ENCODE measurements at regions not wholly inside any gene's neighbourhood (a gene's known extent, or its start where the extent isn't known, plus 50 kb on each side); places are given as distances from the start of the nearest gene placed in this dataset.

DNA sequence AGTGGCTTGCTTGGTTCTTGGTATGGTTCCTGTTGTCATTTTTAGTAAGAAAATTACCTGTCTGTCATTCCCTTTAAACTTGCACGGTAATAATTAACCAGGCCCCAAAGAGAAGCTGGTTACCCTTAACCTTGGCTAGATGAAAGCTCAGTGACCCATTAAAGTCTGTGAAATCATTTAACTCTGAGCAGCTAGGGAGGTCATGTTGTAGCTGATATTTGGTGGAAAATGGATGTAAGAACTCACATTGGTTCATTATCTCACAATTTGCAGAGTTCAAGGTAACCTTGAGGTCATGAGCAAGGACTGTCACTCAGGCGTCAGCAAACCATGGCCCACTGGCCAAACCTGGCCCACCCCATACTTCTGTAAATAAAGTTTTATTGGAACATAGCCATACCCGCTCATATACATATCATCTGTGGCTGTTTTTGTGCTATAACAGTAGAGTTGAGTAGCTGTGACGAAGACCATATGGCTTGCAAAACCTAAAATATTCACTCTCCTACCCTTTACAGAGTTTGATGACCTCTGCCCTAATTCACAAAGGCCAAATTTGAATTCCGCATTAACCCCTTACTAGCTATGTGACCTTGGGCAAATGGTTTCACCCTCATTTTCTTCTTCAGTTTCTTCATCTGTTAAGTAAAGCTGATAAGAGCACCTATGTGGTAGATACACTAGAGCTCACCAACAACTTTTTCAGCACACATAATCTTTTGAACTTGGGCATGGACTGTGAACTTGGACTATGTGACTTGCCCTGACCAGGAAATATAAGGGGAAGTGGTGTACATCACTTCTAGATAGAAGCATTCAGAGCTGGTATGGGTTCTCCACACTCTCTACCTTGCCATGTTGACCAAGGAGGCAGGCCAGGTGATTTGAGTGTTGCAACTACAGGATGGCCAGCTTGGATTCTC, 61.5 kb upstream of the CPEB4 start:
- H3K27me3 Mint-ChIP-seq, result peaks cover 0 to 4% (median 0%) of the 10 kb centered on the region in 5 donors
- CTCF ChIA-PET, result no interaction called here

GRCh38 chr5:173828952-173829351, 59.2 kb upstream of the CPEB4 start:
- peaks cover 0 to 10% (median 4%) of the 10 kb centered on the region in 11 donors for H3K9me3 Mint-ChIP-seq

More for the DNA sequence above, 61.5 kb upstream of the CPEB4 start:
- H3K36me3 Mint-ChIP-seq, result peaks cover 0 to 5% (median 0%) of the 10 kb centered on the region in 5 donors
- Histone ChIP-seq H3K4me1 (ENCODE audit: control insufficient read depth in 2 of 2, insufficient read depth in 2 of 2, low read length in 2 of 2) (no peaks in the 10 kb centered on the region), H3K27me3 (ENCODE audit: control insufficient read depth in 2 of 2, insufficient read depth in 2 of 2, low read length in 2 of 2) (no peaks in the 10 kb centered on the region), H3K9me3 (ENCODE audit: control insufficient read depth in 2 of 3, low read length in 3 of 3) (no peaks in the 10 kb centered on the region), H3K4me3 (ENCODE audit: low read length) (no peak overlapping the region), H3K27ac (ENCODE audit: low read depth, low read length) (no peak overlapping the region), H3K36me3 (ENCODE audit: control insufficient read depth in 2 of 3, insufficient read depth in 3 of 3, low read length in 3 of 3) (no peaks in the 10 kb centered on the region)
- H3K4me1 Mint-ChIP-seq, result peaks cover 0 to 7% (median 0%) of the 10 kb centered on the region in 7 donors
- POLR2A ChIA-PET, result no interaction called here
- ATAC-seq (no peak), DNase-seq (no peak)
- peaks cover 0 to 10% (median 4%) of the 10 kb centered on the region in 11 donors for H3K9me3 Mint-ChIP-seq
- intact Hi-C loops (cut with micrococcal nuclease), result no loop called here
- no peak overlapping the region for H3K4me3 Mint-ChIP-seq
- H3K27ac Mint-ChIP-seq, result no peak overlapping the region

GRCh38 chr5:173829826-173830225, 58.3 kb upstream of the CPEB4 start:
- Histone ChIP-seq H3K9me3 (ENCODE audit: control insufficient read depth in 2 of 3, low read length in 3 of 3) (no peaks in the 10 kb centered on the region), H3K27ac (ENCODE audit: low read depth, low read length) (no peak overlapping the region), H3K4me3 (ENCODE audit: low read length) (no peak overlapping the region), H3K27me3 (ENCODE audit: control insufficient read depth in 2 of 2, insufficient read depth in 2 of 2, low read length in 2 of 2) (no peaks in the 10 kb centered on the region), H3K36me3 (ENCODE audit: control insufficient read depth in 2 of 3, insufficient read depth in 3 of 3, low read length in 3 of 3) (no peaks in the 10 kb centered on the region), H3K4me1 (ENCODE audit: control insufficient read depth in 2 of 2, insufficient read depth in 2 of 2, low read length in 2 of 2) (no peaks in the 10 kb centered on the region)
- DNase-seq, result no peak
- Mint-ChIP-seq H3K36me3 (peaks cover 0 to 5% (median 0%) of the 10 kb centered on the region in 5 donors), H3K4me1 (peaks cover 0 to 2% (median 0%) of the 10 kb centered on the region in 7 donors), H3K27ac (no peak overlapping the region), H3K4me3 (no peak overlapping the region), H3K27me3 (peaks cover 0 to 4% (median 0%) of the 10 kb centered on the region in 5 donors), H3K9me3 (peaks cover 0 to 10% (median 4%) of the 10 kb centered on the region in 11 donors)
- ChIA-PET CTCF (no interaction called here), POLR2A (no interaction called here)
- ATAC-seq, result no peak
- intact Hi-C loops (cut with micrococcal nuclease), result no loop called here

More at GRCh38 chr5:173828952-173829351, 59.2 kb upstream of the CPEB4 start:
- peaks cover 0 to 2% (median 0%) of the 10 kb centered on the region in 7 donors for H3K4me1 Mint-ChIP-seq
- Histone ChIP-seq H3K36me3 (ENCODE audit: control insufficient read depth in 2 of 3, insufficient read depth in 3 of 3, low read length in 3 of 3) (no peaks in the 10 kb centered on the region), H3K9me3 (ENCODE audit: control insufficient read depth in 2 of 3, low read length in 3 of 3) (no peaks in the 10 kb centered on the region), H3K27me3 (ENCODE audit: control insufficient read depth in 2 of 2, insufficient read depth in 2 of 2, low read length in 2 of 2) (no peaks in the 10 kb centered on the region), H3K4me3 (ENCODE audit: low read length) (no peak overlapping the region), H3K4me1 (ENCODE audit: control insufficient read depth in 2 of 2, insufficient read depth in 2 of 2, low read length in 2 of 2) (no peaks in the 10 kb centered on the region), H3K27ac (ENCODE audit: low read depth, low read length) (no peak overlapping the region)
- peaks cover 0 to 4% (median 0%) of the 10 kb centered on the region in 5 donors for H3K27me3 Mint-ChIP-seq
- H3K27ac Mint-ChIP-seq, result no peak overlapping the region
- no peak overlapping the region for H3K4me3 Mint-ChIP-seq
- peaks cover 0 to 5% (median 0%) of the 10 kb centered on the region in 5 donors for H3K36me3 Mint-ChIP-seq
- intact Hi-C loops (cut with micrococcal nuclease), result no loop called here
- ChIA-PET POLR2A (no interaction called here), CTCF (interaction anchor here (0.6 kb wide), 1 partner anchor 15 kb away, joined by 3 read pairs; no protein-coding TSS in a partner anchor)
- DNase-seq, result no peak
- ATAC-seq, result no peak

DNA sequence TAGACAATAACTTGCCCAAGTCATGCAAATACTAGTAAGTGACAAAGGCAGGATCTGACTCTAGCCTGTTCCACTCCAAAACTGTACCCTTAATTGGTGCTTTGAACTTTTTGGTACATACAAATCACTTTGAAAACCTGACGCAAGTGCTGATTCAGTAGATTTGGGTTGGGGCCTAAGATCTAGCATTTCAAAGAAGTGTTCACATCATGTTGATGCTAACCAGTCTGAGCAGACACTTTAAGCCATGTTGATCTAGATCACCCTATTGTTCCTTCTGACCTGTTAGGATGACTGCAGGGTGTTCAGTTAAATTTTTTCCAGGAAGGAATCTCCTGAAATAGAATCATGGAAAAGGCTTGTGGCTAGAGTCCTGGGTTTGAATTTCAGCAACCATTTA, 57.7 kb upstream of the CPEB4 start:
- Histone ChIP-seq H3K4me1 (ENCODE audit: control insufficient read depth in 2 of 2, insufficient read depth in 2 of 2, low read length in 2 of 2) (no peaks in the 10 kb centered on the region), H3K4me3 (ENCODE audit: low read length) (no peak overlapping the region), H3K36me3 (ENCODE audit: control insufficient read depth in 2 of 3, insufficient read depth in 3 of 3, low read length in 3 of 3) (no peaks in the 10 kb centered on the region), H3K9me3 (ENCODE audit: control insufficient read depth in 2 of 3, low read length in 3 of 3) (no peaks in the 10 kb centered on the region), H3K27me3 (ENCODE audit: control insufficient read depth in 2 of 2, insufficient read depth in 2 of 2, low read length in 2 of 2) (no peaks in the 10 kb centered on the region), H3K27ac (ENCODE audit: low read depth, low read length) (no peak overlapping the region)
- POLR2A ChIA-PET, result no interaction called here
- no peak for DNase-seq
- peaks cover 0 to 10% (median 4%) of the 10 kb centered on the region in 11 donors for H3K9me3 Mint-ChIP-seq
- intact Hi-C loops (cut with micrococcal nuclease), result no loop called here
- peaks cover 0 to 5% (median 0%) of the 10 kb centered on the region in 5 donors for H3K36me3 Mint-ChIP-seq
- H3K4me1 Mint-ChIP-seq, result peaks cover 0 to 2% (median 0%) of the 10 kb centered on the region in 7 donors
- H3K27ac Mint-ChIP-seq, result no peak overlapping the region
- ATAC-seq, result no peak
- CTCF ChIA-PET, result interaction anchor here (1.2 kb wide), 1 partner anchor 29 kb away, joined by 3 read pairs; no protein-coding TSS in a partner anchor
- peaks cover 0 to 4% (median 0%) of the 10 kb centered on the region in 5 donors for H3K27me3 Mint-ChIP-seq
- no peak overlapping the region for H3K4me3 Mint-ChIP-seq

DNA sequence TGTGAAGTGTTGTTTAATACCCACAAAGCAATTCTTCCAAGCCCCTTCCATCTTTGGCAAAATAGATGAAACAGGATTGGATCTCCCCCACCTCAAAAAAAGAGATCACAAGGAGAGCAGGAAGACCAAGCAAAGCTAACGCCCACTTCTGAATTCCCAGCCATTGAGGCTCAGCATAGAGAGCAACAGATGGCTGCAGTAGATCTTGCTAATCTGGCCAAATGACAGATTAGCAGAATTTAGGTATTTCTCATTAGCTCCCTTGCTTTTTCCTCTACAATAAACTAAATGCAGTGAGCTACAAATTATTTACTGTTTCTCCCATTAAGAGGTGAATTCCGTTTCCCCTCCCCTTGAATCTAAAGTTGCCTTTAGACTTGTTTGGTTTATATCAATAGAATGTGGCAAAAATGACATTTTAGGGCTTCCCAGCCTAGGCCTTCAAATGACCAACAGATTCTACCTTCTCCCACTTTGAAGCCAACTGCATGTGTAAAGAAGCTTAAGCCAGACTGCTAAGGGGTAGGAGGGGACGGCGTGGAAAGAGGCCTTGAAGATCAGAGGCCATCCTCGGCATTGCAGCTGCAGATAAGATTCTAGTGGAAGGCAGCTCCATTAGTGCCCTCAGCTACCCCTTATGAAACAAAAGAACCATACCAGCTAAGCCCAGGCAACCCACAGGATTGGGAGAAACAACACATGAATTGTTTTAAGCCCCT, 56.8 kb upstream of the CPEB4 start:
- DNase-seq (no peak), ATAC-seq (no peak)
- POLR2A ChIA-PET, result no interaction called here
- peaks cover 0 to 5% (median 0%) of the 10 kb centered on the region in 5 donors for H3K36me3 Mint-ChIP-seq
- peaks cover 0 to 4% (median 0%) of the 10 kb centered on the region in 5 donors for H3K27me3 Mint-ChIP-seq
- CTCF ChIA-PET, result interaction anchor here (1.2 kb wide), 1 partner anchor 28 kb away, joined by 3 read pairs; no protein-coding TSS in a partner anchor
- no peaks in the 10 kb centered on the region for H3K4me1 ChIP-seq (ENCODE audit: control insufficient read depth in 2 of 2, insufficient read depth in 2 of 2, low read length in 2 of 2)
- intact Hi-C loops (cut with micrococcal nuclease), result no loop called here
- H3K4me3 ChIP-seq (ENCODE audit: low read length), result no peak overlapping the region
- peaks cover 0 to 3% (median 0%) of the 10 kb centered on the region in 7 donors for H3K4me1 Mint-ChIP-seq
- H3K9me3 Mint-ChIP-seq, result peaks cover 0 to 10% (median 4%) of the 10 kb centered on the region in 11 donors
- H3K9me3 ChIP-seq (ENCODE audit: control insufficient read depth in 2 of 3, low read length in 3 of 3), result no peaks in the 10 kb centered on the region
- no peak overlapping the region for H3K27ac Mint-ChIP-seq
- H3K27ac ChIP-seq (ENCODE audit: low read depth, low read length), result no peak overlapping the region
- H3K27me3 ChIP-seq (ENCODE audit: control insufficient read depth in 2 of 2, insufficient read depth in 2 of 2, low read length in 2 of 2), result no peaks in the 10 kb centered on the region
- no peaks in the 10 kb centered on the region for H3K36me3 ChIP-seq (ENCODE audit: control insufficient read depth in 2 of 3, insufficient read depth in 3 of 3, low read length in 3 of 3)
- H3K4me3 Mint-ChIP-seq, result no peak overlapping the region

DNA sequence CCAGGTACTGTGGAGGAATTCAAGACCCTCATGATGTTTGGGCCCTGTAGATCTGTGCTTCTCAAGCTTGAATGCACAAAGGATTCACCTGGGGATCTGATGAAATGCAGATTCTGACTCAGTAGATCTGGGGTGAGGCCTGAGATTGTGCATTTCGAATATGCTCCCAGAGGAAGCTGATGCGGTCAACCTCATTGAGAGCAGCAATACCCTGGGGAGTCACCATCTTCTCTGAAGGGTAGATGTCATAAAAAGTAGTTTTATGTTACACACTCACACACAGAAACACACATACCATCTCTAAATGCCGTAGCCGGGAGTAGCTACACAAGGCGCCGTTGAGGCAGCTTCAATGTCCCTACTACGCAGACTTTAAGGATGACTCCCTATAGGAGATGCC, 55.8 kb upstream of the CPEB4 start:
- ATAC-seq, result no peak
- no peak for DNase-seq
- H3K36me3 Mint-ChIP-seq, result peaks cover 0 to 5% (median 0%) of the 10 kb centered on the region in 5 donors
- POLR2A ChIA-PET, result no interaction called here
- H3K9me3 ChIP-seq (ENCODE audit: control insufficient read depth in 2 of 3, low read length in 3 of 3), result no peaks in the 10 kb centered on the region
- no peak overlapping the region for H3K4me3 ChIP-seq (ENCODE audit: low read length)
- H3K4me1 Mint-ChIP-seq, result peaks cover 0 to 3% (median 0%) of the 10 kb centered on the region in 7 donors
- H3K36me3 ChIP-seq (ENCODE audit: control insufficient read depth in 2 of 3, insufficient read depth in 3 of 3, low read length in 3 of 3), result no peaks in the 10 kb centered on the region
- H3K4me3 Mint-ChIP-seq, result no peak overlapping the region
- H3K27me3 ChIP-seq (ENCODE audit: control insufficient read depth in 2 of 2, insufficient read depth in 2 of 2, low read length in 2 of 2), result no peaks in the 10 kb centered on the region
- intact Hi-C loops (cut with micrococcal nuclease), result no loop called here
- H3K27ac Mint-ChIP-seq, result no peak overlapping the region
- H3K9me3 Mint-ChIP-seq, result peaks cover 0 to 9% (median 4%) of the 10 kb centered on the region in 11 donors
- H3K4me1 ChIP-seq (ENCODE audit: control insufficient read depth in 2 of 2, insufficient read depth in 2 of 2, low read length in 2 of 2), result no peaks in the 10 kb centered on the region
- no peak overlapping the region for H3K27ac ChIP-seq (ENCODE audit: low read depth, low read length)
- CTCF ChIA-PET, result no interaction called here
- peaks cover 0 to 5% (median 0%) of the 10 kb centered on the region in 5 donors for H3K27me3 Mint-ChIP-seq

Measured in naive thymus-derived CD4-positive, alpha-beta T cell (primary cell).